H1 (cell line): ENCODE measurements at regions not wholly inside any gene's neighbourhood (a gene's known extent, or its start where the extent isn't known, plus 50 kb on each side); places are given as distances from the start of the nearest gene placed in this dataset.

Source experiments
- HDAC2 ChIP-seq, 2 experiments: fragments of 300-600 bp in 1 of 2; sonication (generic) in 1 of 2; IDR thresholded peaks; 2 replicates each; pipeline ENCODE4 v1.6.1; 2011 to 2012; ENCODE audit warnings: low read depth in 2 of 2, low read length in 2 of 2, mild to moderate bottlenecking in 2 of 2, moderate library complexity in 2 of 2, borderline replicate concordance in 1 of 2, inconsistent platforms in 1 of 2
- SIRT6 ChIP-seq: IDR thresholded peaks from one replicate; pipeline ENCODE4 v1.7.1; 2012; ENCODE audit warnings: low read length, inconsistent platforms

DNA sequence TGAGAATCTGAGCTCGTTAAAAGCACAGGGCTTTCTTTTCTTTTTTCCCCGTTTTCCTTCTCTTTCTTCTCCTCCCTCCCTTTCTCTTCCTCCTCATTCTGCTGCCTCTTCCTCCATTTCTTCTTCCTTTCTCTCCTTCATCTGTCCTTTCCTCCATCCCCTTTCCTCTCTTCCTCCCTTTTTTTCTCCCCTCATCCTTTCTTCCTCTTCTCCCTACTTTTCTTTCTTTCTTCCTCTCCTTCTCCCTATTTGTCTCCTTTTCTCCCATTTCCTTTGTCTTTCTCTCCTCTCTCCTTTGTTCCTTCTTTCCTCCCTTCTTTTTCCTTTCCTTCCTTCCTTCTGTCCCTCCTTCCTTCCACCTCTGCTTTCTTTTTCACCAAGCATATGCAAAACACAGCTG lies 649.4 kb downstream of the IRX1 start (continued):
- TF ChIP-seq SIRT6 = no peak
- TF ChIP-seq HDAC2 (IDR thresholded peaks at IDR 0.05; ENCODE audit: borderline replicate concordance in 1 of 2, low read depth in 2 of 2, low read length in 2 of 2) = no peak
